Stimulated activated CD4-positive, alpha-beta T cell treated with anti-CD3 and anti-CD28 coated beads, TNF-alpha, amount 100 ng/mL, for 1 hour (primary cell): ENCODE measurements at regions not wholly inside any gene's neighbourhood (a gene's known extent, or its start where the extent isn't known, plus 50 kb on each side); places are given as distances from the start of the nearest gene placed in this dataset.
"Not testable (repeated sequence)": the region's sequence is repeated elsewhere in the genome, so short reads cannot be mapped to it uniquely, and the experiment has no call there.

ENCODE experiments used
- DNase-seq, 3 donors: peaks; one replicate each; pipeline ENCODE4 v3.0.0-alpha.2; 2020; ENCODE audit warnings: low read depth in 3 of 3, low spot score in 1 of 3

GRCh38 chr6:19714434-19715166 lies 122.6 kb upstream of the ID4 start:
- DNase-seq, result no peak

GRCh38 chr6:19715167-19715551 lies 122.0 kb upstream of the ID4 start:
- no peak for DNase-seq

- DNase-seq, result no peak
Measured at GRCh38 chr6:19719691-19720128, 117.5 kb upstream of the ID4 start.

- no peak for DNase-seq
Measured at GRCh38 chr6:19721766-19722377, 115.3 kb upstream of the ID4 start.

- no peak for DNase-seq
Measured at GRCh38 chr6:19722999-19723398, 114.2 kb upstream of the ID4 start.

- DNase-seq, result no peak
Measured at GRCh38 chr6:19723545-19723944, 113.6 kb upstream of the ID4 start.

- not testable (repeated sequence) for DNase-seq
Measured at GRCh38 chr6:19725436-19725835, 111.7 kb upstream of the ID4 start.

- DNase-seq, result no peak
Measured at GRCh38 chr6:19731282-19731681, 105.9 kb upstream of the ID4 start.

- DNase-seq, result no peak
Measured at GRCh38 chr6:19734061-19734460, 103.1 kb upstream of the ID4 start.

- DNase-seq, result no peak
Measured at GRCh38 chr6:19734519-19734918, 102.7 kb upstream of the ID4 start.

GRCh38 chr6:19736066-19736465 lies 101.1 kb upstream of the ID4 start:
- no peak for DNase-seq

- no peak for DNase-seq
Measured at GRCh38 chr6:19738010-19738409, 99.2 kb upstream of the ID4 start.

GRCh38 chr6:19749722-19750121 lies 87.4 kb upstream of the ID4 start:
- no peak for DNase-seq

GRCh38 chr6:19752746-19753145 lies 84.4 kb upstream of the ID4 start:
- no peak for DNase-seq

GRCh38 chr6:19753826-19754225 lies 83.3 kb upstream of the ID4 start:
- no peak for DNase-seq

GRCh38 chr6:19754686-19755085 lies 82.5 kb upstream of the ID4 start:
- DNase-seq, result no peak

GRCh38 chr6:19755181-19755580 lies 82.0 kb upstream of the ID4 start:
- no peak for DNase-seq

GRCh38 chr6:19757036-19757435 lies 80.1 kb upstream of the ID4 start:
- no peak for DNase-seq

GRCh38 chr6:19759117-19759880 lies 77.9 kb upstream of the ID4 start:
- no peak for DNase-seq

- DNase-seq, result no peak
Measured at GRCh38 chr6:19761121-19761520, 76.0 kb upstream of the ID4 start.

- no peak for DNase-seq
Measured at GRCh38 chr6:19771753-19772336, 65.3 kb upstream of the ID4 start.

- no peak for DNase-seq
Measured at GRCh38 chr6:19772891-19773290, 64.3 kb upstream of the ID4 start.
